Smooth muscle cell (in vitro differentiated cells): ENCODE measurements at regions not wholly inside any gene's neighbourhood (a gene's known extent, or its start where the extent isn't known, plus 50 kb on each side); places are given as distances from the start of the nearest gene placed in this dataset.

Experiments used
- DNase-seq: peaks from one replicate; lab custom pipeline; 2025; ENCODE audit not compliant: unreplicated experiment; lab: John Stamatoyannopoulos, UW
- H2AFZ ChIP-seq: fragments of 200-600 bp; sonication (generic); 2 replicates; pipeline ENCODE4 v1.6.0; 2016; ENCODE audit warnings: antibody characterized with exemption, low read depth, mild to moderate bottlenecking
- H3F3A ChIP-seq: fragments of 200-600 bp; sonication (generic); 2 replicates; pipeline ENCODE4 v1.6.0; 2017; ENCODE audit warnings: antibody characterized with exemption, low read depth
- H3K27ac ChIP-seq: fragments of 200-600 bp; sonication (generic); 2 replicates; pipeline ENCODE4 v1.5.1; 2016; ENCODE audit warnings: low read depth, mild to moderate bottlenecking
- H3K27me3 ChIP-seq: fragments of 200-600 bp; sonication (generic); 2 replicates; pipeline ENCODE4 v1.6.1; 2016; ENCODE audit warnings: low read depth, mild to moderate bottlenecking
- H3K36me3 ChIP-seq: fragments of 200-600 bp; sonication (generic); 2 replicates; pipeline ENCODE4 v1.5.1; 2016; ENCODE audit warnings: low read depth
- H3K4me1 ChIP-seq: fragments of 200-600 bp; sonication (generic); 2 replicates; pipeline ENCODE4 v1.5.1; 2016; ENCODE audit warnings: low read depth
- H3K4me2 ChIP-seq: fragments of 200-600 bp; sonication (generic); 2 replicates; pipeline ENCODE4 v1.6.0; 2016; ENCODE audit warnings: mild to moderate bottlenecking
- H3K4me3 ChIP-seq: fragments of 200-600 bp; sonication (generic); 2 replicates; pipeline ENCODE4 v1.5.1; 2016; ENCODE audit warnings: mild to moderate bottlenecking
- H3K79me2 ChIP-seq: fragments of 200-600 bp; sonication (generic); 2 replicates; pipeline ENCODE4 v1.6.0; 2016; ENCODE audit warnings: low read depth, mild to moderate bottlenecking
- H3K9ac ChIP-seq: fragments of 200-600 bp; sonication (generic); 2 replicates; pipeline ENCODE4 v1.6.0; 2016; ENCODE audit warnings: low read depth
- H3K9me3 ChIP-seq: fragments of 200-600 bp; sonication (generic); replicated peaks from 2 replicates; pipeline ENCODE4 v1.5.1; 2016; ENCODE audit warnings: low read depth
- H4K20me1 ChIP-seq: fragments of 200-600 bp; sonication (generic); 2 replicates; pipeline ENCODE4 v1.6.0; 2016; ENCODE audit warnings: low read depth
- CTCF ChIP-seq: fragments of 200-600 bp; sonication (generic); IDR thresholded peaks from 2 replicates; pipeline ENCODE4 v1.5.1; 2017; ENCODE audit warnings: borderline replicate concordance, mild to moderate bottlenecking, antibody characterized with exemption; ENCODE audit not compliant: insufficient read depth, poor library complexity, severe bottlenecking
- WGBS: methylation state at CpG from one replicate; pipeline ENCODE4 v1.1.7; 2016; ENCODE audit warnings: low lambda C conversion rate; 5-methylcytosine and 5-hydroxymethylcytosine counted together

- WGBS = 100% methylated on average over 2 of the region's 2 CpGs
- no peaks in the 10 kb centered on the region for H3K36me3 ChIP-seq
These were observed 405.0 kb downstream of the PID1 start for GRCh38 chr2:228866044-228866443.

GRCh38 chr2:228864131-228864530 is 407.0 kb downstream of the PID1 start:
- no peaks in the 10 kb centered on the region for H3K27me3 ChIP-seq
- no peak overlapping the region for H3K4me3 ChIP-seq
- no peak overlapping the region for H3K9ac ChIP-seq
- TF ChIP-seq CTCF = no peak
- no peaks in the 10 kb centered on the region for H3K36me3 ChIP-seq
- no peaks in the 10 kb centered on the region for H3K79me2 ChIP-seq
- H3K4me1 ChIP-seq = peaks cover 5% of the 10 kb centered on the region
- H3K4me2 ChIP-seq = no peak overlapping the region
- H2AFZ ChIP-seq = no peak overlapping the region
- H3F3A ChIP-seq = no peaks in the 10 kb centered on the region
- no peak for DNase-seq
- WGBS = 42% methylated on average over 3 of the region's 3 CpGs
- H3K9me3 ChIP-seq = no peaks in the 10 kb centered on the region
- H3K27ac ChIP-seq = peak overlapping the region; percentile 16
- H4K20me1 ChIP-seq = no peaks in the 10 kb centered on the region

More at GRCh38 chr2:228866044-228866443, 405.0 kb downstream of the PID1 start:
- Histone ChIP-seq H3K27ac (peak overlapping the region; percentile 41), H3K4me3 (no peak overlapping the region), H3K4me2 (no peak overlapping the region), H3K9me3 (no peaks in the 10 kb centered on the region), H4K20me1 (no peaks in the 10 kb centered on the region), H3K4me1 (peaks cover 7% of the 10 kb centered on the region), H3K27me3 (no peaks in the 10 kb centered on the region), H2AFZ (no peak overlapping the region), H3K79me2 (no peaks in the 10 kb centered on the region), H3F3A (no peaks in the 10 kb centered on the region), H3K9ac (no peak overlapping the region)
- TF ChIP-seq CTCF = no peak
- no peak for DNase-seq

- no peaks in the 10 kb centered on the region for H3K79me2 ChIP-seq
- no peak overlapping the region for H3K9ac ChIP-seq
- peak overlapping the region; percentile 81 for H2AFZ ChIP-seq
- 40% methylated on average over 5 of the region's 5 CpGs for WGBS
- no peak overlapping the region for H3K4me3 ChIP-seq
- no peaks in the 10 kb centered on the region for H4K20me1 ChIP-seq
- H3K4me1 ChIP-seq = peaks cover 5% of the 10 kb centered on the region
- no peaks in the 10 kb centered on the region for H3K36me3 ChIP-seq
- no peak for TF ChIP-seq CTCF
- DNase-seq = no peak
- peak overlapping the region; percentile 49 for H3K4me2 ChIP-seq
- H3F3A ChIP-seq = no peaks in the 10 kb centered on the region
- H3K27me3 ChIP-seq = no peaks in the 10 kb centered on the region
- H3K27ac ChIP-seq = peak overlapping the region; percentile 3
- no peaks in the 10 kb centered on the region for H3K9me3 ChIP-seq
These were observed 410.3 kb downstream of the PID1 start for GRCh38 chr2:228860601-228861285.

GRCh38 chr2:228853151-228853550 is 417.9 kb downstream of the PID1 start:
- no peak for TF ChIP-seq CTCF
- no peak overlapping the region for H3K9ac ChIP-seq
- H4K20me1 ChIP-seq = no peaks in the 10 kb centered on the region
- WGBS = 62% methylated on average over 7 of the region's 7 CpGs
- DNase-seq = no peak
- H3K9me3 ChIP-seq = no peaks in the 10 kb centered on the region
- H3K36me3 ChIP-seq = no peaks in the 10 kb centered on the region
- no peak overlapping the region for H3K4me2 ChIP-seq
- H3F3A ChIP-seq = no peaks in the 10 kb centered on the region
- no peak overlapping the region for H2AFZ ChIP-seq
- no peaks in the 10 kb centered on the region for H3K79me2 ChIP-seq
- no peak overlapping the region for H3K4me3 ChIP-seq
- no peak overlapping the region for H3K27ac ChIP-seq
- H3K27me3 ChIP-seq = no peaks in the 10 kb centered on the region
- no peaks in the 10 kb centered on the region for H3K4me1 ChIP-seq
